ENCODE measurements at regions not wholly inside any gene's neighbourhood (a gene's known extent, or its start where the extent isn't known, plus 50 kb on each side); places are given as distances from the start of the nearest gene placed in this dataset.

GRCh38 chr11:91314521-91314920, 910.1 kb upstream of the FAT3 start:
- Histone ChIP-seq H3K9me3 (ENCODE audit: low read length) (no peaks in the 10 kb centered on the region), H3K36me3 (ENCODE audit: low read depth, low read length) (no peaks in the 10 kb centered on the region), H3K27ac (ENCODE audit: low read length) (no peak overlapping the region), H3K27me3 (ENCODE audit: low read length) (no peaks in the 10 kb centered on the region), H3K79me2 (ENCODE audit: low read length) (no peaks in the 10 kb centered on the region), H3K4me1 (ENCODE audit: insufficient read depth, low read length) (no peaks in the 10 kb centered on the region), H3F3A (ENCODE audit: low read length, unreplicated experiment) (no peaks in the 10 kb centered on the region), H3K9me2 (replicated peaks; ENCODE audit: low read length) (no peaks in the 10 kb centered on the region; the same call in 1 of the 2 replicates), H3K4me3 (ENCODE audit: low read length) (no peak overlapping the region), H4K20me1 (ENCODE audit: low read length) (no peaks in the 10 kb centered on the region), H2AFZ (ENCODE audit: low read length) (no peak overlapping the region), H3K9ac (ENCODE audit: low read length) (no peak overlapping the region), H3K4me2 (ENCODE audit: low read length) (no peak overlapping the region)
- TF ChIP-seq EZH2phosphoT487 (IDR thresholded peaks at IDR 0.05; ENCODE audit: borderline replicate concordance, low read length) (no peak), EZH2 (IDR thresholded peaks at IDR 0.05; ENCODE audit: low read length, unreplicated experiment) (no peak), CTCF (conservative IDR thresholded peaks at IDR 0.05; ENCODE audit: low read depth, low read length) (no peak)
- intact Hi-C loops (cut with micrococcal nuclease), result no loop called here
- DNase-seq, result no peak
- ChIA-PET POLR2A (ENCODE audit: unreplicated experiment) (no interaction called here), CTCF (no interaction called here)
- BruUV-seq (replicated peaks), result no TSS peak
- no peak for ATAC-seq

- Histone ChIP-seq H3K9me2 (replicated peaks; ENCODE audit: low read length) (no peaks in the 10 kb centered on the region; the same call in 1 of the 2 replicates), H3K4me1 (ENCODE audit: insufficient read depth, low read length) (no peaks in the 10 kb centered on the region), H4K20me1 (ENCODE audit: low read length) (no peaks in the 10 kb centered on the region), H2AFZ (ENCODE audit: low read length) (no peak overlapping the region), H3K36me3 (ENCODE audit: low read depth, low read length) (no peaks in the 10 kb centered on the region), H3K4me2 (ENCODE audit: low read length) (no peak overlapping the region), H3K27me3 (ENCODE audit: low read length) (no peaks in the 10 kb centered on the region), H3K79me2 (ENCODE audit: low read length) (no peaks in the 10 kb centered on the region), H3K27ac (ENCODE audit: low read length) (no peak overlapping the region), H3K4me3 (ENCODE audit: low read length) (no peak overlapping the region), H3K9me3 (ENCODE audit: low read length) (no peaks in the 10 kb centered on the region), H3K9ac (ENCODE audit: low read length) (no peak overlapping the region), H3F3A (ENCODE audit: low read length, unreplicated experiment) (no peaks in the 10 kb centered on the region)
- DNase-seq (no peak), ATAC-seq (no peak)
- TF ChIP-seq CTCF (conservative IDR thresholded peaks at IDR 0.05; ENCODE audit: low read depth, low read length), result no peak
- TF ChIP-seq EZH2 (IDR thresholded peaks at IDR 0.05; ENCODE audit: low read length, unreplicated experiment), result no peak
- no peak for TF ChIP-seq EZH2phosphoT487 (IDR thresholded peaks at IDR 0.05; ENCODE audit: borderline replicate concordance, low read length)
- BruUV-seq (replicated peaks), result no TSS peak
- intact Hi-C loops (cut with micrococcal nuclease), result no loop called here
- CTCF ChIA-PET, result no interaction called here
- POLR2A ChIA-PET (ENCODE audit: unreplicated experiment), result no interaction called here
Observed at GRCh38 chr11:91312541-91312940, 912.1 kb upstream of the FAT3 start.

GRCh38 chr11:91310085-91310484, 914.5 kb upstream of the FAT3 start:
- TF ChIP-seq CTCF (conservative IDR thresholded peaks at IDR 0.05; ENCODE audit: low read depth, low read length) (no peak), EZH2phosphoT487 (IDR thresholded peaks at IDR 0.05; ENCODE audit: borderline replicate concordance, low read length) (no peak), EZH2 (IDR thresholded peaks at IDR 0.05; ENCODE audit: low read length, unreplicated experiment) (no peak)
- Histone ChIP-seq H3K9me2 (replicated peaks; ENCODE audit: low read length) (no peaks in the 10 kb centered on the region; the same call in 1 of the 2 replicates), H3F3A (ENCODE audit: low read length, unreplicated experiment) (no peaks in the 10 kb centered on the region), H4K20me1 (ENCODE audit: low read length) (no peaks in the 10 kb centered on the region), H3K9me3 (ENCODE audit: low read length) (no peaks in the 10 kb centered on the region), H3K79me2 (ENCODE audit: low read length) (no peaks in the 10 kb centered on the region), H3K36me3 (ENCODE audit: low read depth, low read length) (no peaks in the 10 kb centered on the region), H3K4me3 (ENCODE audit: low read length) (no peak overlapping the region), H3K27me3 (ENCODE audit: low read length) (no peaks in the 10 kb centered on the region), H2AFZ (ENCODE audit: low read length) (no peak overlapping the region; the same call in 1 of the 2 replicates), H3K27ac (ENCODE audit: low read length) (no peak overlapping the region), H3K4me1 (ENCODE audit: insufficient read depth, low read length) (no peaks in the 10 kb centered on the region), H3K4me2 (ENCODE audit: low read length) (no peak overlapping the region), H3K9ac (ENCODE audit: low read length) (no peak overlapping the region)
- ATAC-seq, result no peak
- intact Hi-C loops (cut with micrococcal nuclease), result no loop called here
- ChIA-PET CTCF (no interaction called here), POLR2A (ENCODE audit: unreplicated experiment) (no interaction called here)
- no peak for DNase-seq
- BruUV-seq (replicated peaks), result no TSS peak
